ENCODE measurements at regions not wholly inside any gene's neighbourhood (a gene's known extent, or its start where the extent isn't known, plus 50 kb on each side); places are given as distances from the start of the nearest gene placed in this dataset.
"Not testable (repeated sequence)": the region's sequence is repeated elsewhere in the genome, so short reads cannot be mapped to it uniquely, and the experiment has no call there.

DNA sequence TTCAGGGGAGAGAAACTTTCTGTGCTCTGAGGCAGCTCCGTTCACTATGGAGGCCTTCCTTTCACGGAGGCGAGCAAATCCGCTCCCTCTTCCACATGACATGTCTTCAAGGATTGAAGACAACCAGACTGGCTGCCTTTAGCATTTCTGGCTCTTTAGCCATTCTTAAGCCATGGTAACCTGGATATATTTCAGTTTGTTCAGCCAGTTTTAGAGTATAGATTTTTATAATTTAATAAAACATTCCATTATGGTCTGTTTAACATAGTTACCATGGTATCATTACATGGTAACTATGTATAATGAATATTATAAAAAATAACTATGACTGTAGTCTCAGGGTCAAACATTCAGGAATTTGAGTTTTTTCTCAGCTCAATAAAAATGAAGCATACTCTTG is 54.2 kb upstream of the NFIA start:
- H3K4me1 Mint-ChIP-seq, result no peaks in the 10 kb centered on the region
- no peaks in the 10 kb centered on the region for H3K27me3 Mint-ChIP-seq
- H3K9me3 Mint-ChIP-seq, result no peaks in the 10 kb centered on the region
- H3K27ac Mint-ChIP-seq, result no peak overlapping the region
- no peak overlapping the region for H3K4me3 Mint-ChIP-seq
- no peak for ATAC-seq (replicated peaks)
- H3K36me3 Mint-ChIP-seq (ENCODE audit: low read depth), result no peaks in the 10 kb centered on the region

DNA sequence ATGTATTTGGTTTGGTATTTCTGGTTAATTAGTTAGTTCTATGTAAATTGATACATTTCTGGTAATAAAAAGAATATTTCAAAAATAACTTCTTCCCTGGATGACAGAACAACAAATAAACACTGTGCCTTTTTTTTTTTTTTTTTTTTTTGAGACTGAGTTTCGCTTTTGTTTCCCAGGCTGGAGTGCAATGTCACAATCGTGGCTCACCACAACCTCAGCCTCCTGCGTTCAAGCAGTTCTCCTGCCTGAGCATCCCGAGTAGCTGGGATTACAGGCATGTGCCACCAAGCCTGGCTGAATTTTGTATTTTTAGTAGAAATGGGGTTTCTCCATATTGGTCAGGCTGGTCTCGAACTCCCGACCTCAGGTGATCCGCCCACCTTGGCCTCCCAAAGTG is 64.3 kb upstream of the NFIA start:
- not testable (repeated sequence) for H3K4me1 Mint-ChIP-seq; H3K36me3 Mint-ChIP-seq (ENCODE audit: low read depth); H3K27ac Mint-ChIP-seq; H3K9me3 Mint-ChIP-seq; H3K4me3 Mint-ChIP-seq; ATAC-seq (replicated peaks)
- peaks cover 17% of the 10 kb centered on the region for H3K27me3 Mint-ChIP-seq

DNA sequence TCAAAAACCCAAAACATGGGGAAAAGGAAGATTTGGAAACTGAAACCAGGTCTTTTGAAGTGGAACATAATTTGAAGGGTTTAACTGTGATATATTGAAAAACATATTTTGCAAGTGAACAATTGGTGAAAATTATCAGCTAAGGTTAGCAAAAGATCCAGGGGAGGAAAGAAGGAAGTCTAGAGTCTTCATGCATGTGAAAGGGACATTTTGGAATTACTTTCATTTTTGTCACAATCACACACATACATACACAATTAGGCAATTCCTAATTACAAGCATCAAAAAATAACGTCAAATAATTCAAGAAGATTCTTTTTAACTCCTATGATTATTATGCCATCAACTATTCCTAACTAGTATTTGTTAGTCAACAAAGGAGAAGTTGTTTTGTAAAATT is 64.7 kb upstream of the NFIA start:
- Mint-ChIP-seq H3K36me3 (ENCODE audit: low read depth) (no peaks in the 10 kb centered on the region), H3K4me3 (no peak overlapping the region), H3K27ac (no peak overlapping the region), H3K9me3 (no peaks in the 10 kb centered on the region), H3K27me3 (peaks cover 17% of the 10 kb centered on the region), H3K4me1 (no peaks in the 10 kb centered on the region)
- ATAC-seq (replicated peaks), result no peak

DNA sequence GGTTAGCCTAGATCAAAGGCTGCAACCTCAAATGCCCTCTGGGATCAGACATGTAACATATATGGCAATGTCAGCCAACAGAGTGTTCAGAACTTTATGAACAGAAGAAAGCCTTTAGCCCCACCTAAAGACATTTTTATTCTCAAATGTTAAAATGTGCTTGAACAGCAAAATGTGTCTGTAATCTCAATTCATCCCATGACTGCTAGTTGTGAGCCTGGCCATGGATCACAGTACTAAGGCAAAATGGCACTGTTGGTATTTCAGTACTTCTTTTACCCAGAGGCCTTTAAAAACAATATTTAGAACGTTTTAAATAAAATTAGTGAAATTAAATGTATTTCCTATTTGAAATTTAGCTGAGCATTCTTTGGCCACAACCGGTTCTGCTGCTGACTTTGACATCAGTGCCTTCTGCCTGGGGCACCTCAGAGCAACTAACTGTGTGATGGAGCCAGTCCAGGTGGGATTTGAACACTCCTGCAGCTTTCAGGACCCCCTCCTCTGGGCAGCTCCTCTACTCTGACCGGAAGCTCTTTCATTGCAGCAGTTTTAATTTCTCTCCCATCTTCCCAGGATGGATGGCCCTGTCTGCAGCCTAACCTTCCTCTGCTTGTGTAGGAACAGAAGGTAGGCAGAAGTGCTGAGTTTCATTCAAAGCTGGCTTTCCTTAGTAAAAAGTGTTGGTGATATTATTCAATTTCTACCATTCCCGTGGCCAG is 68.3 kb upstream of the NFIA start:
- no peak for ATAC-seq (replicated peaks)
- H3K9me3 Mint-ChIP-seq, result no peaks in the 10 kb centered on the region

DNA sequence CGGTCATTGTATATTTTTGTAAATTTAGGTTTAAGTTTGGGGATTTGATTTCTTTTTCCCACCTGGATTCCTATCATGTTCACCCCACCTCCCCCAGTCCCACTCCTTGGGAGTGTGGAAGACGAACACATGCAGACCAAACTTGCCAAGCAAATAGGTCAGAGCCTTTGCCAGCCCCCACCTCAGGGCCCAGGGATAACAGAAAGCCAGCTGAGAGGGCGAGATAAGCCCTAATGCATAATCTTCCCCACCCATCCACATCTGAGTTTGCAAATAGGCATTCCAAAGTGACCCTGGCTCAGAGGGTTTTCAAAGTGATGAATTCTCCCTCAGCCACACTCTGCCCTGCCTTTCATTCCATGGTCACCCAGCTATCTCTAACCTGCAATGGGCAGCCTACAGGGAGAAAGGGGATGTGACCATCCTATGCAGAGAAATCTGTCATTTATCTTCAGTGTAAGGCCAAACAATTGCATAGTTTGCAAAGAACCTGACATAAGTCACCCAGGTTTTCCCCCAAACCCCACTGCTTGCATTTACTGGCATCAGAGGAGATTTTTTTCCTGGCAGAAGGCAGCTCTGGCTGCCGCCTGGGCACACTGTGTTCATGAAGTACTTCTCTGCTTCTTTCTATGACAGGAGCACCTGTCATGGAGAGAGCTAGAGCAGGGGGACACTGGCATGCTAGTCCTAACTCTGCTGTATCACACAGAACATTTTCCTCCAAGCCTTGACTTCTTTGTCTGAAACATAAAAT is 69.0 kb upstream of the NFIA start:
- H3K36me3 Mint-ChIP-seq (ENCODE audit: low read depth), result no peaks in the 10 kb centered on the region
- ATAC-seq (replicated peaks), result no peak
- H3K27me3 Mint-ChIP-seq, result peaks cover 17% of the 10 kb centered on the region
- H3K27ac Mint-ChIP-seq, result no peak overlapping the region
- no peaks in the 10 kb centered on the region for H3K9me3 Mint-ChIP-seq
- H3K4me1 Mint-ChIP-seq, result no peaks in the 10 kb centered on the region
- H3K4me3 Mint-ChIP-seq, result no peak overlapping the region

More for the DNA sequence above, 68.3 kb upstream of the NFIA start:
- H3K36me3 Mint-ChIP-seq (ENCODE audit: low read depth), result no peaks in the 10 kb centered on the region
- H3K4me3 Mint-ChIP-seq, result no peak overlapping the region
- peaks cover 17% of the 10 kb centered on the region for H3K27me3 Mint-ChIP-seq
- no peaks in the 10 kb centered on the region for H3K4me1 Mint-ChIP-seq
- H3K27ac Mint-ChIP-seq, result no peak overlapping the region

DNA sequence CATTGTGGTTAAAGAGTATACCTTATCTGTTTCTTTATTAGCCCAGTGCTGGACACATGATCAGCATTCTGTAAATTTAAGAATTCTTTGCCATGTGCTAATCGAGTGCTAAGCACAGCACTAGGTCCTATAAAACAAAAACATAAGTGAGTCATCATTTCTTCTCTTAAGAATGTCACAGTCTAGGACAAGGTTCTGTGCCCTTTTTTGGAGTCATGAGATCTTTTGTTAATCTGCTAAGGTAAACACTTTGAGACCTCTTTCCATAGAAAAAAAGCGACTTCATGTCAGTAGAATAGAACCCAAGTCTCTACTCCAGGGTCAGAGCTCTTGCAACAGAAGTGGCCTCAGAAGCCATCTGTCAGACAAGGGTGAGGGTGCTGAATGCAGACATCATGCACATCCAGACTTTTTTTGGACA is 70.0 kb upstream of the NFIA start:
- Mint-ChIP-seq H3K4me1 (no peaks in the 10 kb centered on the region), H3K36me3 (ENCODE audit: low read depth) (no peaks in the 10 kb centered on the region), H3K4me3 (no peak overlapping the region), H3K9me3 (no peaks in the 10 kb centered on the region), H3K27ac (no peak overlapping the region), H3K27me3 (peaks cover 17% of the 10 kb centered on the region)
- no peak for ATAC-seq (replicated peaks)

DNA sequence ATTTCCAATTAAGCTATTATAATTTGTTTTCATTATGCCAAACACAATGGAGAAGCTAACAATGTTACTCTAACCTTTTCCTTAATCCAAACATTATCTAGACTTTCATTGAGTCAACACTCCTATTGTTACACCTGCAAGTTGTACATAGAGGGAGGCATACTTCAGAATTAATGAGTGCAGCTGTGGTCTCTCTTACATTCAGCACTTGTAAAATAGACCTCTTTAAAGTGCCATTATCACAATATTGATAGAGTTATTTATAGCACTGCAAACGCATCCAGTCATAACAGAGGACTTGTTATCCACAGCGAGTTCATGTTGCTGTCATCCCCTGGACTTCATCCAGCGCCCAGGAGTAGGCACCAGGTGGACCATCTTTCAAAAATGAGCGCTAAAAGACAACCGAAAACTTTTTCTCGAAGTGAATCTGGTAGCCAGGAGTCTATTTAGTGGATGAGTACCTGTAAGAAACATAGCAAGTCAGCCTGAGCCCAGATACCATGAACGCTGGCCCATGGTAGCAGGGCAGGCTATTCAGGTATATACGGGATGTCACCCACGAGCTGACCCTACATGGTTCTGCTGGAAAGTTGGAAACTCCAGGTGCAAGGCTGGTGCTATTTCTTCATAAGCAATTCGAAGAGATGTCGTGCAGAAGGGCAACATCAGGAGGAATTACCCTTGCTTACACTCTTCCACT is 70.6 kb upstream of the NFIA start:
- Mint-ChIP-seq H3K36me3 (ENCODE audit: low read depth) (no peaks in the 10 kb centered on the region), H3K27me3 (peaks cover 13% of the 10 kb centered on the region), H3K4me1 (no peaks in the 10 kb centered on the region), H3K9me3 (no peaks in the 10 kb centered on the region), H3K4me3 (no peak overlapping the region), H3K27ac (no peak overlapping the region)
- ATAC-seq (replicated peaks), result no peak

DNA sequence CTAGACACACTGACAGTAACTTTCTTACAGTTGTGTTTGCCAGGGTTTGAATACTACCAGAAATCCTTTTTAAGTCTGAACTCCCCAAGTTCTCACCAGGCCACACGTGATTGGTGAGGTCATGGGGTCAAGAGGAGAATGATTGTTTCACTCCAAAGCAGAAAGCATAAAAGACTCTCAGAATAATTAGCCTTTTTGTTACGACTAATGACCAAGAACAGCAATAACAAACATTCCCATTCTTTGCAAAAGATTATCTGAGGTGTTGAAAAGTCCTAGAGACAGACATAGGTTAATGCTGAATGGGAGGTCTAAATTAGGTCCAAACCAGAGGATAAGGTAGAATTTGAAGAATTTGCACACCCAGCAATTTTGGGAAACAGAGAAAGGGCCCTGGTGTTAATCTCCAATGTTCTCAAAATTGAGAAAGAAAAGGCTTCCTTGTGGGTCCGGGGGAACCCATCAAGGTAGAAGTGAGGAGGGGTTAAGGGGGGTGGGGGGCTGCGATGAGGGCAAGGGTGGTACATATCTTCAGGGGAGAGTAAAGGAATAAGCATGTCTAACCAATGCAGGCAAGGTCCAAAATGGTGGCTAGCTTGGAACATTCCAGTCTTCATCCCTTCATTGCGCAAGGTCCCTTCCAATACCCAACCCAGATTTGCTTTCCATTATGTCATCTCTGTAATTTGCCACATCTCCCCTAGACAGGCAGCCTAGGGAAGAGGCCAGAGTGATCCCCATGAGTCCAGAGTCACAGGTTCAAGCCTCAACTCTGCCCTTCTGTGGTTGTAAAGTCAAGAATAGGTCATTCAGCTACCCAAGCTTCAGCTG is 74.6 kb upstream of the NFIA start:
- Mint-ChIP-seq H3K4me1 (no peaks in the 10 kb centered on the region), H3K27ac (no peak overlapping the region), H3K4me3 (no peak overlapping the region), H3K9me3 (no peaks in the 10 kb centered on the region), H3K36me3 (ENCODE audit: low read depth) (no peaks in the 10 kb centered on the region), H3K27me3 (peaks cover 16% of the 10 kb centered on the region)
- ATAC-seq (replicated peaks), result no peak

DNA sequence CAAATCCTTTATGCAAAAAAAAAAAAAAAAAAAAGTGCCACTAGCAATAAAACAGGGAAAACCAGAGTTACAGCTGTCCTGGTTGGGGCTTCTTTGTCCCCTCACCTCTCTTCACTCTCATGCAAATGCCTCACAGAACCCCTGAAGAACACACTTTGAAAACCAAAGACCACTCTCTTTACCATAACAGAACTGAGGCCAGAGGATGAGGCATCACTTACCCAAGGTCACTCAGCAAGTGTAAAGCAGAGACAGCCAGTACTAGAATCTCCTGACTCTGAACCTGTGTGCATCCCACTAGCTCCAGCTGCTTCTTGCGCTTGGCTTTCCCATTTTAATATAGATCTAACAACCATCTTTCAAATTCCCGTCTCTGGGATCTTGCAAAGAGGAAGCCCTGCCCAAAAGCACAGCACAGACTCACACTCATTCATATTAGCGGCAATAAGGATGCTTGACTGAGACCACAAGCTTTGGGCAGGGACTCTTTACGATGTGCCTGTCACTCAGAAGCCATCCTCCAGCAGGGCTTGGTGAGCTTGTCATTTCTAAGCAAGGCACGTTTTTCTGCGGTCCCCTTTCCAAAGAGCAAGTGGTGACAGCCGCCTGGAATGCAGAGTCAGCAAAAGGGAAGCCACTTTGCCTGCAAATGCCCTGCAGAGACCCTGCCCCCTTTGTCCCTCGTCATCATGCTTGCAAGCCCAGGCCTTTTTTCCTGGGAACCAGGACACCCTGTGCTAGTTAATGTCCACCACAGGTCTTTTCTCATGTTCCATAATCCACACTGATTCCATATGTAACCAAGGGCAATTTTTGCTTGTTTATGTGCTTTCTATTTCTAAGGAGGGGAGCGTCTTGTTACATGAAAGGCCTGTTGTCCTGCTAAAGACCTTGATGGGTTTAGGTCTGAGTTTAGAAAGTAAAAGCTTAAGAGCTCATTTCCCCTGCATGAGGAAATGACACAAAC is 76.5 kb upstream of the NFIA start:
- Mint-ChIP-seq H3K9me3 (no peaks in the 10 kb centered on the region), H3K4me1 (no peaks in the 10 kb centered on the region), H3K27me3 (peaks cover 12% of the 10 kb centered on the region), H3K36me3 (ENCODE audit: low read depth) (no peaks in the 10 kb centered on the region), H3K27ac (no peak overlapping the region), H3K4me3 (no peak overlapping the region)
- no peak for ATAC-seq (replicated peaks)

DNA sequence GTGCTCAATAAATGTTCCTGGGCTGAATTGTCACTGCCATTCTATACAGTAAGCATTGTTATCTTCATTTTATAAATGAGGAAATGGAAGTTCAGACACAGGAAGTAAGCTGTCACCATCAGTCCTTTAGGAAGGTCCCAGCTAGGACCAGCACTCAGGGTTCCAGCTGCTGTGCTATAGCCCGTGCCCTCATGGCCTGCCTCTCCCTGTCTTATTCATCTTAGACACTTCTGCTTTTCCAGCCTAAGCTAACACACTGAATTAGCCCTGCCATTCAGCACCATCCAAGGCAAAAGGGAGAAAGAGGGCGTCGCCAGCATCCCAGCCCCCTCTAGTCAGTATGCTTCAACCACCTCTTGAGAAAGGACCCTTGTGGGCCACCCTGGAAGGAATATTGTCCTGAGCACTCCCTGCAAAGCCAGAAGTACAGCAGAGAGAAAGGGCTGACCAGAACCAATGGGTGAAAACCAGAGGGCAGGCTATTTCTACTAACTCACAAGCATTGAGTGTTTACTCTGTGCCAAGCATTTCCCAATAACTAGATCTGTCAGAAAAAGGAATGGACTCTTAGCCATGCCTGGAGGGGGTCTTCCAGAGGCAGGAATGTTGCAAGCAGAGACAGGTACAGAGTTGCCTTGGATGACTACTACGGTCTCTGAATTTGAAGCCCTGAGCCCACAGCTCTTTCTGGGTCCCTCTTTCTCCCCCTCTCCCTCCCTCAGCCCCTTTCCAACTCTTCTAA is 77.9 kb upstream of the NFIA start:
- Mint-ChIP-seq H3K4me3 (no peak overlapping the region), H3K9me3 (no peaks in the 10 kb centered on the region), H3K27me3 (peaks cover 12% of the 10 kb centered on the region), H3K36me3 (ENCODE audit: low read depth) (no peaks in the 10 kb centered on the region), H3K4me1 (no peaks in the 10 kb centered on the region), H3K27ac (no peak overlapping the region)
- no peak for ATAC-seq (replicated peaks)

DNA sequence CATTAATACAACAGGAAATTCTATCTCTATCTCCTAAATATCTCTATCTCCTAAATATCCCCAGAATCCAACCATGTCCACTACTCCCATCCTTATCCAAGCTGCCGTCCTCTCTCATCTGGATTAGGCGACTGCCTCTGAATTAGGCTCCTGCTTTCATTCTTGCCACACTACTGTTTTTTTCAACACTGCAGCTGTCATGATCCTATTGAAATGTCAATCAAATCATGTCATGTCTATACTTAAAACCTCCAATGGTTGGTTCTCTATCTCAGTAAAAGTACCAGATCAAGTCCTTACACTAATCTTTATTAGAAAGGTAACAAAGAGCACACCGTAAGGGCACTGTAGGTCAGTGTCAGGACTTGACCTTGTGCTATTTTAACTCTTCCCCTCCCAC is 82.0 kb upstream of the NFIA start:
- no peak overlapping the region for H3K27ac Mint-ChIP-seq
- no peaks in the 10 kb centered on the region for H3K36me3 Mint-ChIP-seq (ENCODE audit: low read depth)
- H3K9me3 Mint-ChIP-seq, result no peaks in the 10 kb centered on the region
- no peak for ATAC-seq (replicated peaks)
- no peaks in the 10 kb centered on the region for H3K4me1 Mint-ChIP-seq
- H3K4me3 Mint-ChIP-seq, result no peak overlapping the region
- peaks cover 8% of the 10 kb centered on the region for H3K27me3 Mint-ChIP-seq

DNA sequence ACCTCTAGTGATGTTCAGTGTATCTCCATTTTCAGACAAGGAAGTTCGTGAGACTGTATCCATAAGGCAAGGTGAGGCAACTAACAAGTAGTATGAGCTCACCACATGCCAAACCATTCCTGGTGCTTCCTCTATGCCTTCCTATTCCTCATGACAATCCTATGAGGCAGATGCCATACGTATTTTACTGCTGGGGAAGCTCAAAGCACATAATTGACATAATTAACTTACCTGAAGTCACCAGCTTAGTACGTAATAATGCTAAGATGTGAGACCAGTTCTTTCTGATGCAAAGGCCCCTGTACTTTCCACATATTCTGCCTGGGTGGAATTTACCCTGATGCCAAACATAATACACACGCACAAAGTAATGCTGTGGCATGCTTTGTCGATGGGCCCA is 83.6 kb upstream of the NFIA start:
- Mint-ChIP-seq H3K9me3 (no peaks in the 10 kb centered on the region), H3K4me1 (no peaks in the 10 kb centered on the region), H3K27me3 (peaks cover 7% of the 10 kb centered on the region), H3K27ac (no peak overlapping the region), H3K4me3 (no peak overlapping the region), H3K36me3 (ENCODE audit: low read depth) (no peaks in the 10 kb centered on the region)
- ATAC-seq (replicated peaks), result no peak
